Progenitor cell of endocrine pancreas (in vitro differentiated cells): ENCODE measurements at regions not wholly inside any gene's neighbourhood (a gene's known extent, or its start where the extent isn't known, plus 50 kb on each side); places are given as distances from the start of the nearest gene placed in this dataset.

Source experiments
- DNase-seq: peaks from one replicate; pipeline ENCODE4 v3.0.0; 2021; ENCODE audit warnings: low spot score; ENCODE audit not compliant: unreplicated experiment
- H3K27ac Mint-ChIP-seq: 2 replicates; pipeline ENCODE4 v1.8.0; 2021; ENCODE audit warnings: mild to moderate bottlenecking, moderate library complexity, mixed read lengths
- H3K27me3 Mint-ChIP-seq: 2 replicates; pipeline ENCODE4 v1.8.0; 2021; ENCODE audit warnings: mixed read lengths
- H3K36me3 Mint-ChIP-seq: 2 replicates; pipeline ENCODE4 v1.8.0; 2022; ENCODE audit warnings: mixed read lengths; ENCODE audit not compliant: insufficient read depth
- H3K4me1 Mint-ChIP-seq: 2 replicates; pipeline ENCODE4 v1.8.0; 2021; ENCODE audit warnings: low read depth, mixed read lengths
- H3K4me3 Mint-ChIP-seq: 2 replicates; pipeline ENCODE4 v1.8.0; 2021; ENCODE audit warnings: low read depth, mild to moderate bottlenecking, moderate library complexity, mixed read lengths
- H3K9me3 Mint-ChIP-seq: 2 replicates; pipeline ENCODE4 v1.8.0; 2021; ENCODE audit warnings: low read depth, mixed read lengths
- TF ChIP-seq, protein P1 (sequence below): fragments of 200-600 bp; sonication (generic); IDR thresholded peaks from one replicate; pipeline ENCODE4 v1.5.0; 2021; ENCODE audit warnings: antibody characterized with exemption, mild to moderate bottlenecking; ENCODE audit not compliant: unreplicated experiment

DNA sequence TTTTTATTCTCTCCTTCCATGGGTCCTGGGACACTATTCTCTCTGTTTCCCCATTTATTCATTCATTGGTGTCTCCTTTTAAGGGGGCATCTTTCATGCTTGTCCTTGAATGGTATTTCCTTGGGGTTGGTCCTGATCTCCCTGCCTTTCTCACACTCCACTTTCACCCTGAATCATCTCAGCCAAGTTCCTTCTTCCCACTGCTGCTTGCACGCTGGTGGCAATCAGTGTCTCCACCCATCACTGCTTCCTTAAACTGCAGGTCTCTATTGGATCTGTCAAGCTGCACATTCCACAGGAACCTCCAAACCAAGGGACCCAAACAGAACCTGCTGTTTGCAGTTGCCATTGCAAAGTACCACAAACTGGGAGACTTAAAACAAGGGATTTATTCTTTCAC lies 89.3 kb upstream of the SDK2 start:
- Mint-ChIP-seq H3K36me3 (no peaks in the 10 kb centered on the region), H3K4me1 (no peaks in the 10 kb centered on the region), H3K9me3 (peaks cover 4% of the 10 kb centered on the region), H3K4me3 (no peak overlapping the region), H3K27me3 (peaks cover 39% of the 10 kb centered on the region), H3K27ac (no peak overlapping the region)
- no peak for DNase-seq
- TF ChIP-seq, protein P1, sequence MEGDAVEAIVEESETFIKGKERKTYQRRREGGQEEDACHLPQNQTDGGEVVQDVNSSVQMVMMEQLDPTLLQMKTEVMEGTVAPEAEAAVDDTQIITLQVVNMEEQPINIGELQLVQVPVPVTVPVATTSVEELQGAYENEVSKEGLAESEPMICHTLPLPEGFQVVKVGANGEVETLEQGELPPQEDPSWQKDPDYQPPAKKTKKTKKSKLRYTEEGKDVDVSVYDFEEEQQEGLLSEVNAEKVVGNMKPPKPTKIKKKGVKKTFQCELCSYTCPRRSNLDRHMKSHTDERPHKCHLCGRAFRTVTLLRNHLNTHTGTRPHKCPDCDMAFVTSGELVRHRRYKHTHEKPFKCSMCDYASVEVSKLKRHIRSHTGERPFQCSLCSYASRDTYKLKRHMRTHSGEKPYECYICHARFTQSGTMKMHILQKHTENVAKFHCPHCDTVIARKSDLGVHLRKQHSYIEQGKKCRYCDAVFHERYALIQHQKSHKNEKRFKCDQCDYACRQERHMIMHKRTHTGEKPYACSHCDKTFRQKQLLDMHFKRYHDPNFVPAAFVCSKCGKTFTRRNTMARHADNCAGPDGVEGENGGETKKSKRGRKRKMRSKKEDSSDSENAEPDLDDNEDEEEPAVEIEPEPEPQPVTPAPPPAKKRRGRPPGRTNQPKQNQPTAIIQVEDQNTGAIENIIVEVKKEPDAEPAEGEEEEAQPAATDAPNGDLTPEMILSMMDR = no peak

DNA sequence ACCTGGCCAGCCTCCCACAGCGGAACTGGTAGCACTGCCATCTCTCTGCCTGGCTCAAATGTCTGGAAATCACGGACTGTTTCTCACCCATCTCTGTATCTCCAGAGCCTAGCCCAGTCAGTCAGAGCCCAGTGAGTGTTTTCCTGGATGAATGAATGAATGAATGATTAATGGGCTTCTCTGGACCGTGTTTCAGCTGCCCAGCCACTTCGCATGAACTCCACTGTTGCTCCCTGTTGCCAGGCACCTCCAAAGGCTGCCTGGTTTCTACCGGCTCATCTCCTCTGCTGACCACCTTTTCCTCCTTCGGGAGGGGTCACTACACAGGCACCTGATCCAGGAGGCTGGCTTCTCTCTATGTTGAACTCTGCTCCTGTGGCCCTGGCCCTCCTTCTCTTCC lies 91.0 kb upstream of the SDK2 start:
- H3K4me3 Mint-ChIP-seq = no peak overlapping the region
- H3K27ac Mint-ChIP-seq = peak overlapping the region; percentile 19
- H3K4me1 Mint-ChIP-seq = peaks cover 4% of the 10 kb centered on the region
- peaks cover 4% of the 10 kb centered on the region for H3K9me3 Mint-ChIP-seq
- no peaks in the 10 kb centered on the region for H3K36me3 Mint-ChIP-seq
- H3K27me3 Mint-ChIP-seq = peaks cover 39% of the 10 kb centered on the region
- TF ChIP-seq, protein P1 = no peak
- DNase-seq = no peak

DNA sequence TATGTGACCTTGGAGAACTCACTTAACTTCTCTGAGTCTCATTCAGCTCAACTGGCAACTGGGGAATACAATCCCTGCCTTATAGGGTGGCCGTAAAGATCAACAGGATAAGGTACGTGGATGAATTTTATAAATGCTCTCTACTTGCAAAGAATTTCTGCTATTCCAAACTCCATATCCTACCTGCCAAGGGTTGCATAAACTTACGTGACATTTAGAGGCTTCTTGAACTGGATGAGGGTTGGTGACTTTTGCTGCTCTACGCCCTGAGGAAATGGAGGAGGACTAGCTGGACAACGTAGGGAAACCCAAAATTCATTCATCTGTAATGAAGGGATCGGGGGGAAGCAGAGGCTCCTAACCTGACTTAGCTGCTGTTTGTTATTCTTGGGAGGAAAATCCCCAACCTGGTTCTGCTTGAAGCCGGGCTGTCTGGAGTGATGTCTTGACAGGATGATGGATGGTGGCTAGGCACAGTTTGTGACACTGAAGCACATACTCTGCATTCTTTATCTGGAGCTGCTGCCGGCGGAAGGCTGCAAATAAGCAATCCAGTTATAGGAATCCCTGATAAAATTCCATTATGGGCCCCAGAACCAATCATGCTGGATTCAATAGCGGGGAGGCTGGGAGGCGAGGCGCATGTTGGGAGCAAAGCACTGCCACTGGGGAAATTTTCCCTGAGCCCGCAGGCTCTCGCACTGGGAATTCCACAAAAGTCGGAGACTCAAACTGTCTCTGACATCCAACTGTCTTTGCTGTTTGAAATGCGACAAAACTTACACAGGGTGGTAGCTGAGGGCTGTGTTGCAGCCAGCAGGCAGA lies 94.7 kb upstream of the SDK2 start:
- H3K4me1 Mint-ChIP-seq = peaks cover 4% of the 10 kb centered on the region
- no peak for DNase-seq
- H3K27me3 Mint-ChIP-seq = peaks cover 36% of the 10 kb centered on the region
- peak overlapping the region; percentile 30 for H3K27ac Mint-ChIP-seq
- H3K9me3 Mint-ChIP-seq = no peaks in the 10 kb centered on the region
- H3K4me3 Mint-ChIP-seq = no peak overlapping the region
- TF ChIP-seq, protein P1 = no peak
- no peaks in the 10 kb centered on the region for H3K36me3 Mint-ChIP-seq

DNA sequence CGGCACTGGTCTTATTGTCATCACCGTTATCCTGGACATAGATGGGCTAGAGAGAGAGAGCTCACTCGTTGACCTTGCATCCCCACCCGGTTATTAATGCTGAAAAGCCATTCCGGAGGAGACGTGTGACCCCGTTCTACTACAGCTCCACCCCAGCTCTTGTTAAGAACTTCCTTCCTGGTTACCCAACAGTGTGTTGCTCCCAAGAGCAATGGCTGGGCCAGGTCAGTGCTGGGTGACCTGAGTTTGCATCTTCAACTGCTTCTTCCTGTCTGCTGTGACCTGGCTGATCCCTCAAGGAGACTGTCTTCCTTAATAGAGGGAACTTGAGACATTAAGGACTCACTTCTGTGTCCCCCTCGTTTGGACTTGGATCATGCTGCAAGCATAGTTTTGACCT lies 96.1 kb upstream of the SDK2 start:
- Mint-ChIP-seq H3K27ac (no peak overlapping the region), H3K4me3 (no peak overlapping the region), H3K27me3 (peaks cover 39% of the 10 kb centered on the region), H3K9me3 (no peaks in the 10 kb centered on the region), H3K4me1 (peaks cover 4% of the 10 kb centered on the region), H3K36me3 (no peaks in the 10 kb centered on the region)
- TF ChIP-seq, protein P1 = no peak
- DNase-seq = no peak

DNA sequence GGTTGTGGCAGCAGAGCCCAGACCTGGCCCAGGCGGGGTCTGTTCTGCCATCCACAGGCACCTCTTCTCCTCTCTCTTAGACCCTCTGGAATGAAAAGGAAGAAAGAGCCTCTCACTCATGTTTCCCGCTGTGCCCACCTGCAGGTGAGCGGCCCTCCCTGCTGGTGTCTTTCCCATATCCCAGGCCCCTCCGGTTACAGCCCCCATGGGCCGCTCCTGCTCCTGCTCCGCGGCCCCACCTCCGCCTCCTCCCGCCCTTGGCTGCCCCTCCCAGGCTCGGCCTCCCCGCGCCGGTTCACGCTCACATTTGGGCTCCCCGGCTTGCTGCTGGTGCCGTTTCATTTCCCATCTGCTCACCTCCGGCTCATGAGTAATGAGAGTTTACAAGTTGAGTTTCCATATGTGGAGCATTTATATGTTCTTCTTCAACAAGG lies 98.7 kb upstream of the SDK2 start:
- no peak for DNase-seq
- Mint-ChIP-seq H3K4me3 (no peak overlapping the region), H3K9me3 (no peaks in the 10 kb centered on the region), H3K4me1 (peaks cover 4% of the 10 kb centered on the region), H3K36me3 (no peaks in the 10 kb centered on the region), H3K27ac (no peak overlapping the region), H3K27me3 (peaks cover 34% of the 10 kb centered on the region)
- TF ChIP-seq, protein P1 = no peak
